ENCODE measurements at regions not wholly inside any gene's neighbourhood (a gene's known extent, or its start where the extent isn't known, plus 50 kb on each side); places are given as distances from the start of the nearest gene placed in this dataset.

DNA sequence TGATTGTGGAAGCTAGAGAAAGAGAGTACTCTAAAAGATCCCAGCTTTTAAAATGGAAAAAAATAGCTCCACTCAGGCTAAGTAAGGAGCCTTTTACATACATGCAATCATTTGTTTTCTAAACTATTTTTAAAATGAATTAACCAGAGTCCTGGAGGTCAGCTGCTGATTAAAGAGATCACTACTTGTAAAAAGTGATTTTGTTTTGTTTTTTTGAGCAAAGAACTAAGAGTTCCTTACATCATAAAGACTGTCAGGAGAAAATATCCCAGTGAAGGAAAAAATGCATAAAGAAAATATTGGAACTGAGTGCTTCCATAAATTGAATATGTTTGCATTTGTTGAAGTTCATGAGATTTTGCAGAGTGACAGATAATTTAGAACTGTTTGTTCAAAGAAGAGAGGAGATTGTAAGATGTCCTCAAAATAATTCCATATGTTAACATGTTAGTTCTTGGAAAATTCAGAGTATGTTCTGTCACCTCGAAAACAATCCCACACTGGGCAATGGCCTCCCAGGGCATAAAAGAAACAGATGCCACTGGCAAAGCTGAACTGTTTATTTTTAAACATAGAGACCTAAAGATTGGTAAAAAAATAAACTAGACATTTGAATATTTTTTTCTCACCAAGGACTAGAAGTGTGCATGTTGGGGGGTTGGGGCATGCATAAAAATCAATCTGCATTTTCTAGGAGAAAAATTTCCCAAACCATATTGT is 264.7 kb downstream of the NPR3 start:
- H3K27me3 Mint-ChIP-seq = no peaks in the 10 kb centered on the region
- DNase-seq (no peak), ATAC-seq (no peak)
- POLR2A ChIA-PET = no interaction called here
- H3K27ac Mint-ChIP-seq = no peak overlapping the region
- H3K9me3 Mint-ChIP-seq = no peaks in the 10 kb centered on the region
- CTCF ChIA-PET = no interaction called here
- H3K36me3 Mint-ChIP-seq (ENCODE audit: low read depth) = no peaks in the 10 kb centered on the region
- intact Hi-C loops (cut with micrococcal nuclease) = no loop called here
- no peak overlapping the region for H3K4me3 Mint-ChIP-seq
- TF ChIP-seq, protein P1, sequence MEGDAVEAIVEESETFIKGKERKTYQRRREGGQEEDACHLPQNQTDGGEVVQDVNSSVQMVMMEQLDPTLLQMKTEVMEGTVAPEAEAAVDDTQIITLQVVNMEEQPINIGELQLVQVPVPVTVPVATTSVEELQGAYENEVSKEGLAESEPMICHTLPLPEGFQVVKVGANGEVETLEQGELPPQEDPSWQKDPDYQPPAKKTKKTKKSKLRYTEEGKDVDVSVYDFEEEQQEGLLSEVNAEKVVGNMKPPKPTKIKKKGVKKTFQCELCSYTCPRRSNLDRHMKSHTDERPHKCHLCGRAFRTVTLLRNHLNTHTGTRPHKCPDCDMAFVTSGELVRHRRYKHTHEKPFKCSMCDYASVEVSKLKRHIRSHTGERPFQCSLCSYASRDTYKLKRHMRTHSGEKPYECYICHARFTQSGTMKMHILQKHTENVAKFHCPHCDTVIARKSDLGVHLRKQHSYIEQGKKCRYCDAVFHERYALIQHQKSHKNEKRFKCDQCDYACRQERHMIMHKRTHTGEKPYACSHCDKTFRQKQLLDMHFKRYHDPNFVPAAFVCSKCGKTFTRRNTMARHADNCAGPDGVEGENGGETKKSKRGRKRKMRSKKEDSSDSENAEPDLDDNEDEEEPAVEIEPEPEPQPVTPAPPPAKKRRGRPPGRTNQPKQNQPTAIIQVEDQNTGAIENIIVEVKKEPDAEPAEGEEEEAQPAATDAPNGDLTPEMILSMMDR (IDR thresholded peaks at IDR 0.05) = no peak
- H3K4me1 Mint-ChIP-seq (ENCODE audit: low read depth) = no peaks in the 10 kb centered on the region

DNA sequence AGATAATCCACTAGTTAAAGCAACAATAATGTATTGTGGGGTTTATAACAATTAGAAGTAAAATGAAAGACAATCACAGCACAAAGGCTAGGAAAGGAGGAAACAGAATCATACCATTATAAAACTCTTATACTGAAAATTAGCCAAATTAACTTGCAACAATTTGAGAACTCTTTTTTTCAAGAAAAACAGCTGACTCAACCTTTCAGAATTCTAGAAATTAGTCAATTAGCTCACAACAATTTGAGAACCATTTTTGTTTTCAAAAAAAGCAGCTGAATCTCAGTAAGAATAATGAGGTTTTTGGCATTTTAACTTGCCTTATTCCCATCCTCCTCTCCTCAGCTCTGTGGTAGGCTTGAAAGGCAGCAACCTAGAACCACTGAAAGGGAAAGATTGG is 269.9 kb downstream of the NPR3 start:
- Mint-ChIP-seq H3K4me1 (ENCODE audit: low read depth) (no peaks in the 10 kb centered on the region), H3K4me3 (no peak overlapping the region), H3K9me3 (peaks cover 5% of the 10 kb centered on the region), H3K27me3 (no peaks in the 10 kb centered on the region), H3K27ac (no peak overlapping the region), H3K36me3 (ENCODE audit: low read depth) (no peaks in the 10 kb centered on the region)
- TF ChIP-seq, protein P1 (IDR thresholded peaks at IDR 0.05) = no peak
- ATAC-seq (no peak), DNase-seq (no peak)
- CTCF ChIA-PET = no interaction called here
- intact Hi-C loops (cut with micrococcal nuclease) = no loop called here
- POLR2A ChIA-PET = no interaction called here

DNA sequence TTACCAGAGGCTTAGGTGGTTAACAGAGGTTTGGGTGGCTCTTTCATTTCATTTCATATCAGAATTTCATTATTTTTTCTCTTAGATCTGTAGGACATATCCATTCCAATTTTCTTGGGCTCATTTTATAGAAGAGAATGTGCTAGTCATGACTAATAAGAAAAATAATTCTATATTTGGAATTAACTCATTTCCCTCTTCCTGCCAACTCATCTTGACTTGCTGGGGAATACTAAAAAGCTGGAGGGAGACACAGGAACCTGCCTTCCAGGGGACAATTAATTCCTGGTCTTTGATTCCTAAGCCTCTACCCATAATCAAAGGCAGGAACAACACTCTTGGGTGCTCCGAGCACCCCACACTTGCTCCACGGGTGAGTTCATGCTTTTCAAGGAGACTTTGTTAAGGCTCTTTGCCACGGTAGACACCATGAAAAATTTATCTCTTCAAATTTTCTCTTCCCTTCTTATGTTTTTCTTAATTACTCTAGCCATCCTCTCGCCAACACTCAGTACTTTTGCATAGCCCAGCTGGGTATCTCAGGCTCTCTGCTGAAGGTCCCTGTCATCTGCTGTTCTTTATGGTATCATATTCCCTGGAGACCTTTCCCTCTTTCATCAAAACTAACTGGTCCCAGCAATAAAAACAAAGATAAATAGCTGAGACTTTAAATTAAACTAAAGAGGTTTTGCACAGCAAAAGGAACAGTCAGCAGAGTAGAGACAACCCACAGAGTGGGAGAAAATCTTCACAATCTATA is 273.9 kb downstream of the NPR3 start:
- TF ChIP-seq, protein P1 (IDR thresholded peaks at IDR 0.05) = no peak
- ATAC-seq (no peak), DNase-seq (no peak)
- peaks cover 6% of the 10 kb centered on the region for H3K9me3 Mint-ChIP-seq
- H3K27ac Mint-ChIP-seq = no peak overlapping the region
- no peaks in the 10 kb centered on the region for H3K27me3 Mint-ChIP-seq
- no peaks in the 10 kb centered on the region for H3K36me3 Mint-ChIP-seq (ENCODE audit: low read depth)
- H3K4me3 Mint-ChIP-seq = no peak overlapping the region
- POLR2A ChIA-PET = no interaction called here
- CTCF ChIA-PET = no interaction called here
- H3K4me1 Mint-ChIP-seq (ENCODE audit: low read depth) = no peaks in the 10 kb centered on the region
- intact Hi-C loops (cut with micrococcal nuclease) = no loop called here

DNA sequence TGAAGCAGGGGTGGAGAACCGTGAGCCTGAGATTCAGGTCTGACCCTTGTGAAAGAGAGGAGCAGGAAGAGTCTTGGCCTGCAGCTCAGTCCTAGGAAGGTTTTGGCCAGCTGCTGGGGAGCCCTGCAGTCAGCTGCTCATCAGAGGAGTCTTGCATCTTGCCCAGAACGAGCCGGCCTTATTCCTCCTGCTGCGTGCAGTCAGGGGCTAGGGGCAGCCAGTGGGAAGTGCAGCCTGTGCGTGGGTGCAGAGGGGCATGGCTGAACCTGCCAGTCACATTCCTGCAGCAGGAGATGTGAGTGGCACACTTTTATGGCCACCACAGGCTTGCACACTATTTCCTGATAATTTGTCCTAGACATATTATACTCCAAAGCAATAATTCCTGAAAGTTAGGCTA is 278.7 kb downstream of the NPR3 start:
- ATAC-seq = no peak
- TF ChIP-seq, protein P1 (IDR thresholded peaks at IDR 0.05) = no peak
- intact Hi-C loops (cut with micrococcal nuclease) = no loop called here
- ChIA-PET POLR2A (no interaction called here), CTCF (no interaction called here)
- H3K27ac Mint-ChIP-seq = no peak overlapping the region
- H3K4me1 Mint-ChIP-seq (ENCODE audit: low read depth) = no peaks in the 10 kb centered on the region
- DNase-seq = no peak
- H3K27me3 Mint-ChIP-seq = no peaks in the 10 kb centered on the region
- no peaks in the 10 kb centered on the region for H3K36me3 Mint-ChIP-seq (ENCODE audit: low read depth)
- no peak overlapping the region for H3K4me3 Mint-ChIP-seq
- peaks cover 3% of the 10 kb centered on the region for H3K9me3 Mint-ChIP-seq

DNA sequence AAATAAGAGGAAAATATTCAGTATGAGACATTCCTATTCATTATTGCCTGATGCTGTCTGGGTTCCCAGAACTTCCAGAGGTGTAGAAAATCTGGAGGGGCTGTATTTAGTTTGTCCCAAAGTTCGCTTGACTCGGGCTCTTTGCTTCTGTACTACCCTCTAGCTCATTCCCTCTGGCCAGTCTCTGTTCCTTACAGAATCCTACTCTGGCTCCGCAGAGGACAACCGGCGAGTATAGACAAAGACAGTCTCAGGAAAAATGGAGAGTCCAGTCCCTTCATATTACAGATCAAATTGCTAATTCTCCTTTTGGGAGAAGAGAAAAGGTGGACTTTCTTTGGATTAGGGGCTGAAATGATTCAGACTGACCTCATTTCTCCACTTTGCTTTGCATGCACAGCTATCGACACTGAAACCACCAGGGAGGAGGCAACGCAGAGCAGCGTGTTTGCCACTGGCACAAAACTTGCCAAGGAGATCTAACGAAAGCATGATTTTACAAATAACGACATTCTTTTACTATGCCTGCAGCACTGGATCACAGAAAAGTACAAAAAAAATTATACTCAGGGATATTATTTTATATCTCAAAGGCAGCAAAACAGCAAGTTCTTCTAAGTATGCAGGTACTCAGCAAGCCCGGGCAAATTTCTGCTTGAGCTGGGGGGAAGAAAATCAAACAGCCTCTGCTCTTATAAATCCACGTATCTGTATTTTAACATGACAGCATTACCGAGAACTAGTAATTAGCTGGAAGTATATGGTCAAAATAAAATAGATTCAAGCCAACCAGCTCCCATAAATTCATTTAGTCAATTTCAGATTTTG is 279.7 kb downstream of the NPR3 start:
- H3K9me3 Mint-ChIP-seq = peaks cover 2% of the 10 kb centered on the region
- no peaks in the 10 kb centered on the region for H3K36me3 Mint-ChIP-seq (ENCODE audit: low read depth)
- H3K27ac Mint-ChIP-seq = no peak overlapping the region
- no peak overlapping the region for H3K4me3 Mint-ChIP-seq
- ATAC-seq (no peak), DNase-seq (no peak)
- intact Hi-C loops (cut with micrococcal nuclease) = no loop called here
- no peaks in the 10 kb centered on the region for H3K27me3 Mint-ChIP-seq
- ChIA-PET POLR2A (no interaction called here), CTCF (no interaction called here)
- TF ChIP-seq, protein P1 (IDR thresholded peaks at IDR 0.05) = no peak
- H3K4me1 Mint-ChIP-seq (ENCODE audit: low read depth) = no peaks in the 10 kb centered on the region
